SK-N-MC (cell line): ENCODE measurements at regions not wholly inside any gene's neighbourhood (a gene's known extent, or its start where the extent isn't known, plus 50 kb on each side); places are given as distances from the start of the nearest gene placed in this dataset.

Source experiments
- EZH2 ChIP-seq: fragments of 200-600 bp; sonication (generic); IDR thresholded peaks from one replicate; pipeline ENCODE4 v1.6.1; 2017; ENCODE audit warnings: antibody characterized with exemption
- POLR2AphosphoS5 ChIP-seq: IDR thresholded peaks from 2 replicates; pipeline ENCODE4 v1.6.1; 2012; ENCODE audit warnings: mild to moderate bottlenecking, low read depth, low read length, borderline replicate concordance

DNA sequence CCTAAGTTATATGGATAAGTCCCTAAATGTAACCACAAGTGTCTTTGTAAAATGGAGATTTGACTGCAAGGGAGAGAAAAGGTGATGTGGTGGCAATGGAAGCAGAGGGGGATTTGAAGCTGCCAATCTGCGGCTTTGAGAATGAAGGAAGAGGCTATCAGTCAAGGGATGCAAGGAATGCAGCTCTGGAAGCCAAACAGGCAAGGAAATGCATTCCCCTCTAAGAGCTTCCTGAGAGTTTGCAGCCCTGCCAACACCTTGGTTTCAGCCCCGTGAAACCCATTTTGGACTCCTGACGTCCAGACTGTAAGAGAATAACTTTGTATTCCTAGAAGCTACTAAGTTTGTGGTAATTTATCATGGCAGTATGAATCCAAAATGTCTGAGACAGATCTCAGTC lies 167.3 kb upstream of the MPHOSPH6 start:
- no peak for TF ChIP-seq POLR2AphosphoS5
- TF ChIP-seq EZH2 = no peak
